K562 (cell line): ENCODE measurements at regions not wholly inside any gene's neighbourhood (a gene's known extent, or its start where the extent isn't known, plus 50 kb on each side); places are given as distances from the start of the nearest gene placed in this dataset.

Experiments
- ATAC-seq: fragments of 200-7000 bp; cut with Tn5 transposase; 3 replicates; pipeline ENCODE4 v1.9.1; 2020; ENCODE audit warnings: moderate library complexity
- BruUV-seq: library from RNA; stranded (reverse); fragments of 400-500 nt; replicated peaks from 2 replicates; lab custom pipeline; 2021; lab: Mats Ljungman, UMichigan
- CTCF ChIA-PET: fragments of 300-600 bp; formaldehyde crosslinking; extraction: SDS; loops from one replicate; lab custom pipeline; 2021; ENCODE audit warnings: low intra/inter-chr PET ratio; lab: Yijun Ruan, JAX
- POLR2A ChIA-PET: fragments of 300-600, 350-650 bp; sonication (Branson Sonifier 250); formaldehyde crosslinking; extraction: SDS; loops from one replicate; lab custom pipeline; 2021; ENCODE audit warnings: antibody characterized with exemption, inconsistent platforms; lab: Yijun Ruan, JAX
- DNase-seq, 4 experiments: peaks; one replicate each; pipeline versions ENCODE4 v3.0.0 to v3.0.0-alpha.2; 2011 to 2018; ENCODE audit warnings: low spot score in 3 of 4, mixed read lengths in 3 of 4; ENCODE audit errors: extremely low read depth in 1 of 4
- FAIRE-seq: peaks from 2 replicates; lab custom pipeline; 2011; peaks lifted over from hg19 to GRCh38; lab: Jason Lieb, UNC
- H2AFZ ChIP-seq: 2 replicates; pipeline ENCODE4 v1.6.0; 2011; ENCODE audit warnings: low read depth, low read length, control low read depth, inconsistent platforms
- H3K27ac ChIP-seq: fragments of 200-600 bp; 3 replicates; pipeline ENCODE4 v1.8.0; 2011; ENCODE audit warnings: low read depth, mild to moderate bottlenecking, control low read depth, inconsistent platforms, low read length, moderate library complexity, mixed read lengths; ENCODE audit errors: extremely low read depth
- H3K27me3 ChIP-seq, 2 experiments: fragments of 300-600 bp in 1 of 2; 2 replicates in 1 of 2; 3 replicates in 1 of 2; pipeline versions ENCODE4 v1.6.0 to v1.8.0; 2011; ENCODE audit warnings: inconsistent platforms in 2 of 2, low read length in 2 of 2, mild to moderate bottlenecking in 1 of 2, mixed read lengths in 1 of 2, moderate library complexity in 1 of 2; ENCODE audit not compliant: control insufficient read depth in 2 of 2, insufficient read depth in 2 of 2
- H3K36me3 ChIP-seq: fragments of 300-600 bp; 3 replicates; pipeline ENCODE4 v1.8.0; 2011; ENCODE audit warnings: mild to moderate bottlenecking, low read length, inconsistent platforms; ENCODE audit not compliant: control insufficient read depth, insufficient read depth
- H3K4me1 ChIP-seq, 2 experiments: fragments of 200-600 bp in 1 of 2; replicated peaks in 1 of 2; 2 replicates in 1 of 2; 3 replicates in 1 of 2; pipeline versions ENCODE4 v1.5.1 to v1.8.0; 2011; ENCODE audit warnings: inconsistent platforms in 2 of 2, low read length in 2 of 2, mild to moderate bottlenecking in 1 of 2, mixed read lengths in 1 of 2, moderate library complexity in 1 of 2; ENCODE audit not compliant: control insufficient read depth in 2 of 2, insufficient read depth in 2 of 2
- H3K4me2 ChIP-seq: 2 replicates; pipeline ENCODE4 v1.6.1; 2011; ENCODE audit warnings: low read length, control low read depth, inconsistent platforms, mixed read lengths; ENCODE audit not compliant: insufficient read depth
- H3K4me3 ChIP-seq: fragments of 200-600 bp; sonication (generic), shearing (Covaris generic); 2 replicates; pipeline ENCODE4 v1.5.1; 2016; ENCODE audit warnings: control low read depth, inconsistent platforms
- H3K79me2 ChIP-seq: fragments of 200-600 bp; 3 replicates; pipeline ENCODE4 v1.8.0; 2011; ENCODE audit warnings: low read length, inconsistent platforms; ENCODE audit not compliant: control insufficient read depth, insufficient read depth
- H3K9ac ChIP-seq, 2 experiments: 2 replicates each; pipeline versions ENCODE4 v1.6.0 to v1.6.1; 2011; ENCODE audit warnings: low read depth in 2 of 2, low read length in 2 of 2, control low read depth in 1 of 2, inconsistent platforms in 1 of 2, mild to moderate bottlenecking in 1 of 2, mixed read lengths in 1 of 2; ENCODE audit not compliant: insufficient read depth in 1 of 2
- H3K9me1 ChIP-seq: one replicate; pipeline ENCODE4 v1.6.0; 2011; ENCODE audit warnings: inconsistent platforms, mild to moderate bottlenecking, low read length, moderate library complexity; ENCODE audit not compliant: control insufficient read depth, insufficient read depth
- H3K9me3 ChIP-seq: replicated peaks from 2 replicates; pipeline ENCODE4 v1.5.1; 2011; ENCODE audit warnings: low read depth, low read length, inconsistent platforms; ENCODE audit not compliant: control insufficient read depth, insufficient read depth
- H4K20me1 ChIP-seq: replicated peaks from 2 replicates; pipeline ENCODE4 v1.6.1; 2011; ENCODE audit warnings: low read length, inconsistent platforms, mixed read lengths; ENCODE audit not compliant: control insufficient read depth, insufficient read depth
- ARID2 ChIP-seq: fragments of 450-650 bp; IDR thresholded peaks from 2 replicates; pipeline ENCODE4 v1.6.1; 2017; ENCODE audit warnings: antibody characterized with exemption, mild to moderate bottlenecking
- BCOR ChIP-seq: fragments of 450-650 bp; IDR thresholded peaks from 2 replicates; pipeline ENCODE4 v1.6.1; 2016
- BHLHE40 ChIP-seq: IDR thresholded peaks from 2 replicates; pipeline ENCODE4 v1.6.1; 2011; ENCODE audit warnings: low read length, improper control_type of control experiment
- DACH1 ChIP-seq: fragments of 450-650 bp; IDR thresholded peaks from 2 replicates; pipeline ENCODE4 v1.6.1; 2018; ENCODE audit not compliant: partially characterized antibody
- KLF10 ChIP-seq: fragments of 250-450 bp; sonication (Bioruptor Pico); IDR thresholded peaks from 2 replicates; pipeline ENCODE4 v1.6.1; 2021; ENCODE audit warnings: matching md5 sums
- MLLT1 ChIP-seq, 2 experiments: fragments of 450-650 bp; IDR thresholded peaks; 2 replicates each; pipeline ENCODE4 v1.6.1; 2016
- PPARD ChIP-seq: fragments of 250-450 bp; sonication (Bioruptor Pico); IDR thresholded peaks from 2 replicates; pipeline ENCODE4 v1.8.0; 2022; ENCODE audit warnings: inconsistent platforms, mild to moderate bottlenecking, moderate library complexity
- SMARCA5 ChIP-seq: fragments of 450-650 bp; IDR thresholded peaks from 2 replicates; pipeline ENCODE4 v1.6.1; 2016
- SOX6 ChIP-seq: fragments of 450-650 bp; IDR thresholded peaks from 2 replicates; pipeline ENCODE4 v1.6.1; 2014; ENCODE audit warnings: mild to moderate bottlenecking
- TFAM ChIP-seq: fragments of 250-450 bp; sonication (Bioruptor Pico); conservative IDR thresholded peaks from 2 replicates; pipeline ENCODE4 v1.5.0; 2021; ENCODE audit warnings: mild to moderate bottlenecking, moderate library complexity
- WGBS: fragments of 100-300 bp; shearing (Covaris generic); methylation state at CpG from one replicate; pipeline ENCODE4 v1.1.6; 2016; ENCODE audit warnings: low coverage, mixed read lengths; ENCODE audit not compliant: insufficient coverage; ENCODE audit errors: missing lambda C conversion rate; 5-methylcytosine and 5-hydroxymethylcytosine counted together
- in situ Hi-C: fragments of 300-500 bp; cut with MboI; formaldehyde crosslinking; loops from 4 replicates; pipeline ENCODE4 v1.15.0; 2018; ENCODE audit warnings: inconsistent platforms, mixed read lengths
- intact Hi-C: fragments of 100-400 bp; cut with micrococcal nuclease; formaldehyde crosslinking; loops from 2 replicates; pipeline ENCODE4 v1.14.2; 2022
- TF ChIP-seq, protein P1 (sequence below), 2 experiments: IDR thresholded peaks; 2 replicates each; pipeline ENCODE4 v1.6.1; 2012; ENCODE audit warnings: improper control_type of control experiment in 2 of 2, low read depth in 2 of 2, low read length in 2 of 2, borderline replicate concordance in 1 of 2
- TF ChIP-seq, protein P2 (sequence below): fragments of 450-650 bp; IDR thresholded peaks from 2 replicates; pipeline ENCODE4 v1.6.1; 2016; ENCODE audit warnings: mild to moderate bottlenecking

- Histone ChIP-seq H3K4me2 (no peak overlapping the region), H3K9me3 (no peaks in the 10 kb centered on the region), H3K9ac (no peak overlapping the region), H3K79me2 (no peaks in the 10 kb centered on the region), H3K4me1 (no peaks in the 10 kb centered on the region), H3K27me3 (no peaks in the 10 kb centered on the region), H3K9me1 (no peaks in the 10 kb centered on the region), H3K36me3 (no peaks in the 10 kb centered on the region), H2AFZ (no peak overlapping the region), H3K4me3 (no peak overlapping the region), H3K27ac (no peak overlapping the region), H4K20me1 (no peaks in the 10 kb centered on the region)
- ChIA-PET POLR2A (interaction anchor here (0.6 kb wide), 1 partner anchor 557 kb away, joined by 4 read pairs; no protein-coding TSS in a partner anchor), CTCF (no interaction called here)
- intact Hi-C loops = no loop called here
- TF ChIP-seq SOX6 (no peak), ARID2 (no peak), KLF10 (CRISPR knock-in tag) (no peak), DACH1 (peak; percentile 55)
- in situ Hi-C loops = no loop called here
- no peak for FAIRE-seq
- no peak for ATAC-seq
- no TSS peak for BruUV-seq
- DNase-seq = no peak
These were observed 338.9 kb upstream of the GRIA1 start for GRCh38 chr5:153151558-153151957.

GRCh38 chr5:153153086-153153485 is 337.4 kb upstream of the GRIA1 start:
- Histone ChIP-seq H3K9ac (no peak overlapping the region), H3K36me3 (no peaks in the 10 kb centered on the region), H3K27me3 (no peaks in the 10 kb centered on the region), H3K9me3 (no peaks in the 10 kb centered on the region; the same call in 1 of the 2 replicates), H3K4me3 (no peak overlapping the region), H3K9me1 (no peaks in the 10 kb centered on the region), H3K4me1 (no peaks in the 10 kb centered on the region), H2AFZ (no peak overlapping the region), H3K79me2 (no peaks in the 10 kb centered on the region), H3K27ac (no peak overlapping the region), H4K20me1 (no peaks in the 10 kb centered on the region), H3K4me2 (no peak overlapping the region)
- CTCF ChIA-PET = no interaction called here
- POLR2A ChIA-PET = no interaction called here
- no TSS peak for BruUV-seq
- WGBS = 0% methylated on average over 1 of the region's 1 CpG
- in situ Hi-C loops (no loop called here), intact Hi-C loops (no loop called here)
- ATAC-seq = no peak
- FAIRE-seq = no peak
- no peak for DNase-seq
- no peak for TF ChIP-seq BHLHE40
- TF ChIP-seq SOX6 = no peak
- TF ChIP-seq TFAM (CRISPR knock-in tag) = no peak
- no peak for TF ChIP-seq PPARD (CRISPR knock-in tag)
- TF ChIP-seq, protein P1, sequence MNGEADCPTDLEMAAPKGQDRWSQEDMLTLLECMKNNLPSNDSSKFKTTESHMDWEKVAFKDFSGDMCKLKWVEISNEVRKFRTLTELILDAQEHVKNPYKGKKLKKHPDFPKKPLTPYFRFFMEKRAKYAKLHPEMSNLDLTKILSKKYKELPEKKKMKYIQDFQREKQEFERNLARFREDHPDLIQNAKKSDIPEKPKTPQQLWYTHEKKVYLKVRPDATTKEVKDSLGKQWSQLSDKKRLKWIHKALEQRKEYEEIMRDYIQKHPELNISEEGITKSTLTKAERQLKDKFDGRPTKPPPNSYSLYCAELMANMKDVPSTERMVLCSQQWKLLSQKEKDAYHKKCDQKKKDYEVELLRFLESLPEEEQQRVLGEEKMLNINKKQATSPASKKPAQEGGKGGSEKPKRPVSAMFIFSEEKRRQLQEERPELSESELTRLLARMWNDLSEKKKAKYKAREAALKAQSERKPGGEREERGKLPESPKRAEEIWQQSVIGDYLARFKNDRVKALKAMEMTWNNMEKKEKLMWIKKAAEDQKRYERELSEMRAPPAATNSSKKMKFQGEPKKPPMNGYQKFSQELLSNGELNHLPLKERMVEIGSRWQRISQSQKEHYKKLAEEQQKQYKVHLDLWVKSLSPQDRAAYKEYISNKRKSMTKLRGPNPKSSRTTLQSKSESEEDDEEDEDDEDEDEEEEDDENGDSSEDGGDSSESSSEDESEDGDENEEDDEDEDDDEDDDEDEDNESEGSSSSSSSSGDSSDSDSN (IDR thresholded peaks at IDR 0.05; ENCODE audit: borderline replicate concordance in 1 of 2, low read depth in 2 of 2, low read length in 2 of 2) = no peak
- TF ChIP-seq SMARCA5 = no peak
- TF ChIP-seq BCOR = no peak
- TF ChIP-seq, protein P2, sequence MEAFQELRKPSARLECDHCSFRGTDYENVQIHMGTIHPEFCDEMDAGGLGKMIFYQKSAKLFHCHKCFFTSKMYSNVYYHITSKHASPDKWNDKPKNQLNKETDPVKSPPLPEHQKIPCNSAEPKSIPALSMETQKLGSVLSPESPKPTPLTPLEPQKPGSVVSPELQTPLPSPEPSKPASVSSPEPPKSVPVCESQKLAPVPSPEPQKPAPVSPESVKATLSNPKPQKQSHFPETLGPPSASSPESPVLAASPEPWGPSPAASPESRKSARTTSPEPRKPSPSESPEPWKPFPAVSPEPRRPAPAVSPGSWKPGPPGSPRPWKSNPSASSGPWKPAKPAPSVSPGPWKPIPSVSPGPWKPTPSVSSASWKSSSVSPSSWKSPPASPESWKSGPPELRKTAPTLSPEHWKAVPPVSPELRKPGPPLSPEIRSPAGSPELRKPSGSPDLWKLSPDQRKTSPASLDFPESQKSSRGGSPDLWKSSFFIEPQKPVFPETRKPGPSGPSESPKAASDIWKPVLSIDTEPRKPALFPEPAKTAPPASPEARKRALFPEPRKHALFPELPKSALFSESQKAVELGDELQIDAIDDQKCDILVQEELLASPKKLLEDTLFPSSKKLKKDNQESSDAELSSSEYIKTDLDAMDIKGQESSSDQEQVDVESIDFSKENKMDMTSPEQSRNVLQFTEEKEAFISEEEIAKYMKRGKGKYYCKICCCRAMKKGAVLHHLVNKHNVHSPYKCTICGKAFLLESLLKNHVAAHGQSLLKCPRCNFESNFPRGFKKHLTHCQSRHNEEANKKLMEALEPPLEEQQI = no peak
- no peak for TF ChIP-seq MLLT1 (IDR thresholded peaks at IDR 0.05)
